NCI-H1092 treated with DMSO at 0.1 percent for 48 hours (cell line): ENCODE measurements at regions not wholly inside any gene's neighbourhood (a gene's known extent, or its start where the extent isn't known, plus 50 kb on each side); places are given as distances from the start of the nearest gene placed in this dataset.
"Not testable (repeated sequence)": the region's sequence is repeated elsewhere in the genome, so short reads cannot be mapped to it uniquely, and the experiment has no call there.

ENCODE experiments used
- DNase-seq: peaks from one replicate; lab custom pipeline; 2025; lab: John Stamatoyannopoulos, UW

- no peak for DNase-seq
These were observed 91.7 kb upstream of the PITRM1 start for GRCh38 chr10:3264161-3264761.

- no peak for DNase-seq
These were observed 91.2 kb upstream of the PITRM1 start for GRCh38 chr10:3263747-3264146.

GRCh38 chr10:3263082-3263481 lies 90.5 kb upstream of the PITRM1 start:
- no peak for DNase-seq

- no peak for DNase-seq
These were observed 89.3 kb upstream of the PITRM1 start for GRCh38 chr10:3261921-3262320.

GRCh38 chr10:3260066-3260834 lies 87.7 kb upstream of the PITRM1 start:
- no peak for DNase-seq

- DNase-seq, result no peak
These were observed 86.9 kb upstream of the PITRM1 start for GRCh38 chr10:3259499-3259898.

GRCh38 chr10:3258394-3258793 lies 85.8 kb upstream of the PITRM1 start:
- no peak for DNase-seq

- DNase-seq, result no peak
These were observed 83.0 kb upstream of the PITRM1 start for GRCh38 chr10:3255616-3256015.

GRCh38 chr10:3255075-3255474 lies 82.5 kb upstream of the PITRM1 start:
- no peak for DNase-seq

- not testable (repeated sequence) for DNase-seq
These were observed 81.4 kb upstream of the PITRM1 start for GRCh38 chr10:3253974-3254373.

- no peak for DNase-seq
These were observed 78.6 kb upstream of the PITRM1 start for GRCh38 chr10:3251172-3251571.

- DNase-seq, result no peak
These were observed 76.8 kb upstream of the PITRM1 start for GRCh38 chr10:3249307-3249889.

GRCh38 chr10:3248526-3249306 lies 76.1 kb upstream of the PITRM1 start:
- no peak for DNase-seq

GRCh38 chr10:3245395-3245794 lies 72.8 kb upstream of the PITRM1 start:
- no peak for DNase-seq

- DNase-seq, result no peak
These were observed 69.5 kb upstream of the PITRM1 start for GRCh38 chr10:3241967-3242650.

GRCh38 chr10:3241274-3241921 lies 68.8 kb upstream of the PITRM1 start:
- DNase-seq, result no peak

GRCh38 chr10:3239920-3240894 lies 67.6 kb upstream of the PITRM1 start:
- DNase-seq, result no peak

GRCh38 chr10:3239066-3239919 lies 66.7 kb upstream of the PITRM1 start:
- DNase-seq, result peak; percentile 40

- no peak for DNase-seq
These were observed 65.7 kb upstream of the PITRM1 start for GRCh38 chr10:3238115-3238871.
